Naive thymus-derived CD8-positive, alpha-beta T cell (primary cell): ENCODE measurements at regions not wholly inside any gene's neighbourhood (a gene's known extent, or its start where the extent isn't known, plus 50 kb on each side); places are given as distances from the start of the nearest gene placed in this dataset.
"Not testable (repeated sequence)": the region's sequence is repeated elsewhere in the genome, so short reads cannot be mapped to it uniquely, and the experiment has no call there.

ENCODE experiments used
- ATAC-seq, 2 donors: fragments of 150-1000 bp; cut with Tn5 transposase in 1 of 2; sonication (Bioruptor Pico), chemical (Tn5 transposase) in 1 of 2; 1 replicate in 1 of 2; 2 replicates in 1 of 2; pipeline ENCODE4 v1.10.0; 2021; ENCODE audit warnings: mild to moderate bottlenecking in 2 of 2, moderate library complexity in 2 of 2
- POLR2A ChIA-PET: fragments of 350-600 bp; sonication (Branson Sonifier 250); formaldehyde crosslinking; loops from one replicate; lab custom pipeline; 2021; ENCODE audit warnings: antibody characterized with exemption; lab: Charles Lee
- DNase-seq, 10 donors: peaks; one replicate each; pipeline versions ENCODE4 v3.0.0 to v3.0.0-alpha.2; 2020 to 2022
- H3K27ac Mint-ChIP-seq, 10 donors: one replicate each; pipeline ENCODE4 v1.8.0; 2020 to 2022; ENCODE audit warnings: mild to moderate bottlenecking in 10 of 10, mixed read lengths in 10 of 10, moderate library complexity in 4 of 10, inconsistent platforms in 1 of 10
- H3K27me3 Mint-ChIP-seq, 5 donors: one replicate each; pipeline ENCODE4 v1.8.0; 2021 to 2022; ENCODE audit warnings: mixed read lengths in 5 of 5
- H3K36me3 Mint-ChIP-seq, 3 donors: one replicate each; pipeline ENCODE4 v1.8.0; 2020 to 2022; ENCODE audit warnings: mixed read lengths in 3 of 3, mild to moderate bottlenecking in 2 of 3, inconsistent platforms in 1 of 3
- H3K4me1 Mint-ChIP-seq, 4 donors: one replicate each; pipeline ENCODE4 v1.8.0; 2021 to 2022; ENCODE audit warnings: mixed read lengths in 4 of 4
- H3K4me3 Mint-ChIP-seq, 10 donors: one replicate each; pipeline ENCODE4 v1.8.0; 2020 to 2022; ENCODE audit warnings: mild to moderate bottlenecking in 10 of 10, mixed read lengths in 10 of 10, moderate library complexity in 6 of 10, inconsistent platforms in 1 of 10
- H3K9me3 Mint-ChIP-seq, 9 donors: one replicate each; pipeline ENCODE4 v1.8.0; 2020 to 2022; ENCODE audit warnings: mixed read lengths in 9 of 9, mild to moderate bottlenecking in 3 of 9, inconsistent platforms in 1 of 9, moderate library complexity in 1 of 9

- ATAC-seq, result no peak
- Mint-ChIP-seq H3K27ac (peak overlapping the region in 6 of 10 donors; percentile 15 to 88 (median 62)), H3K4me3 (peak overlapping the region in 1 of 10 donors; percentile 45), H3K9me3 (no peaks in the 10 kb centered on the region), H3K27me3 (peaks cover 0 to 40% (median 9%) of the 10 kb centered on the region in 5 donors), H3K4me1 (peaks cover 18 to 40% (median 32%) of the 10 kb centered on the region in 4 donors), H3K36me3 (no peaks in the 10 kb centered on the region)
- POLR2A ChIA-PET, result interaction anchor here (0.8 kb wide), 1 partner anchor 1868 kb away, joined by 4 read pairs; no protein-coding TSS in a partner anchor
- DNase-seq, result no peak
Observed at GRCh38 chr15:22224241-22224671, 143.9 kb downstream of the OR4M2 start.

- Mint-ChIP-seq H3K4me1 (peaks cover 18 to 40% (median 32%) of the 10 kb centered on the region in 4 donors), H3K27me3 (peaks cover 0 to 40% (median 9%) of the 10 kb centered on the region in 5 donors), H3K27ac (peak overlapping the region in 3 of 10 donors; percentile 27 to 60 (median 37))
- ATAC-seq, DNase-seq, H3K4me3 Mint-ChIP-seq, H3K36me3 Mint-ChIP-seq, H3K9me3 Mint-ChIP-seq, POLR2A ChIA-PET: not testable (repeated sequence)
Observed at GRCh38 chr15:22224961-22225360, 144.6 kb downstream of the OR4M2 start.

GRCh38 chr15:22226034-22226790, 145.9 kb downstream of the OR4M2 start:
- POLR2A ChIA-PET, result no interaction called here
- Mint-ChIP-seq H3K27ac (peak overlapping the region in 3 of 10 donors; percentile 29 to 41 (median 37)), H3K9me3 (no peaks in the 10 kb centered on the region), H3K4me3 (no peak overlapping the region), H3K27me3 (peaks cover 0 to 40% (median 9%) of the 10 kb centered on the region in 5 donors), H3K36me3 (no peaks in the 10 kb centered on the region), H3K4me1 (peaks cover 16 to 35% (median 28%) of the 10 kb centered on the region in 4 donors)
- ATAC-seq (no peak), DNase-seq (no peak)

GRCh38 chr15:22227411-22228100, 147.2 kb downstream of the OR4M2 start:
- H3K4me1 Mint-ChIP-seq, result peaks cover 10 to 21% (median 15%) of the 10 kb centered on the region in 4 donors
- H3K27ac Mint-ChIP-seq, result peak overlapping the region in 2 of 10 donors; percentile 4 to 22
- POLR2A ChIA-PET, result no interaction called here
- H3K4me3 Mint-ChIP-seq, result no peak overlapping the region
- ATAC-seq (no peak), DNase-seq (no peak)
- H3K36me3 Mint-ChIP-seq, result no peaks in the 10 kb centered on the region
- no peaks in the 10 kb centered on the region for H3K9me3 Mint-ChIP-seq
- peaks cover 0 to 40% (median 12%) of the 10 kb centered on the region in 5 donors for H3K27me3 Mint-ChIP-seq

GRCh38 chr15:22228101-22228762, 147.9 kb downstream of the OR4M2 start:
- peak overlapping the region in 2 of 10 donors; percentile 22 to 37 for H3K27ac Mint-ChIP-seq
- peaks cover 0 to 2% (median 0%) of the 10 kb centered on the region in 9 donors for H3K9me3 Mint-ChIP-seq
- H3K4me1 Mint-ChIP-seq, result peaks cover 6 to 14% (median 8%) of the 10 kb centered on the region in 4 donors
- POLR2A ChIA-PET, result no interaction called here
- peaks cover 0 to 40% (median 13%) of the 10 kb centered on the region in 5 donors for H3K27me3 Mint-ChIP-seq
- no peaks in the 10 kb centered on the region for H3K36me3 Mint-ChIP-seq
- no peak for ATAC-seq
- DNase-seq, result no peak
- H3K4me3 Mint-ChIP-seq, result no peak overlapping the region

GRCh38 chr15:22229990-22230819, 149.9 kb downstream of the OR4M2 start:
- no peak overlapping the region for H3K27ac Mint-ChIP-seq
- peaks cover 0 to 3% (median 2%) of the 10 kb centered on the region in 3 donors for H3K36me3 Mint-ChIP-seq
- no peak for DNase-seq
- H3K9me3 Mint-ChIP-seq, result peaks cover 0 to 17% (median 0%) of the 10 kb centered on the region in 9 donors
- POLR2A ChIA-PET, result no interaction called here
- no peak for ATAC-seq
- peaks cover 0 to 25% (median 5%) of the 10 kb centered on the region in 5 donors for H3K27me3 Mint-ChIP-seq
- H3K4me1 Mint-ChIP-seq, result no peaks in the 10 kb centered on the region
- no peak overlapping the region for H3K4me3 Mint-ChIP-seq

- H3K4me3 Mint-ChIP-seq, result no peak overlapping the region
- DNase-seq (no peak), ATAC-seq (no peak)
- H3K27ac Mint-ChIP-seq, result no peak overlapping the region
- H3K36me3 Mint-ChIP-seq, result peaks cover 0 to 5% (median 3%) of the 10 kb centered on the region in 3 donors
- POLR2A ChIA-PET, result no interaction called here
- H3K9me3 Mint-ChIP-seq, result peaks cover 0 to 21% (median 0%) of the 10 kb centered on the region in 9 donors
- H3K27me3 Mint-ChIP-seq, result peaks cover 0 to 16% (median 5%) of the 10 kb centered on the region in 5 donors
- peaks cover 0 to 2% (median 0%) of the 10 kb centered on the region in 4 donors for H3K4me1 Mint-ChIP-seq
Observed at GRCh38 chr15:22231603-22232002, 151.3 kb downstream of the OR4M2 start.

- DNase-seq (no peak), ATAC-seq (no peak)
- Mint-ChIP-seq H3K9me3 (peaks cover 0 to 21% (median 0%) of the 10 kb centered on the region in 9 donors), H3K36me3 (peaks cover 0 to 5% (median 3%) of the 10 kb centered on the region in 3 donors), H3K4me1 (peaks cover 0 to 2% (median 0%) of the 10 kb centered on the region in 4 donors), H3K27me3 (peaks cover 0 to 17% (median 7%) of the 10 kb centered on the region in 5 donors), H3K4me3 (no peak overlapping the region), H3K27ac (no peak overlapping the region)
- POLR2A ChIA-PET, result no interaction called here
Observed at GRCh38 chr15:22232675-22233074, 152.3 kb downstream of the OR4M2 start.

GRCh38 chr15:22235261-22235930, 155.1 kb downstream of the OR4M2 start:
- H3K36me3 Mint-ChIP-seq, DNase-seq, H3K4me1 Mint-ChIP-seq, H3K27ac Mint-ChIP-seq, ATAC-seq, H3K4me3 Mint-ChIP-seq, POLR2A ChIA-PET: not testable (repeated sequence)
- peaks cover 0 to 21% (median 0%) of the 10 kb centered on the region in 9 donors for H3K9me3 Mint-ChIP-seq
- peaks cover 0 to 18% (median 12%) of the 10 kb centered on the region in 5 donors for H3K27me3 Mint-ChIP-seq

- Mint-ChIP-seq H3K27me3 (peaks cover 1 to 26% (median 12%) of the 10 kb centered on the region in 5 donors), H3K27ac (peak overlapping the region in 1 of 10 donors; percentile 2), H3K4me3 (no peak overlapping the region), H3K9me3 (peaks cover 0 to 21% (median 0%) of the 10 kb centered on the region in 9 donors), H3K4me1 (peaks cover 0 to 5% (median 1%) of the 10 kb centered on the region in 4 donors), H3K36me3 (peaks cover 0 to 5% (median 3%) of the 10 kb centered on the region in 3 donors)
- POLR2A ChIA-PET, result no interaction called here
- DNase-seq (no peak), ATAC-seq (no peak)
Observed at GRCh38 chr15:22236469-22236868, 156.1 kb downstream of the OR4M2 start.

GRCh38 chr15:22237891-22238275, 157.6 kb downstream of the OR4M2 start:
- H3K9me3 Mint-ChIP-seq, result peaks cover 0 to 21% (median 0%) of the 10 kb centered on the region in 9 donors
- POLR2A ChIA-PET, result no interaction called here
- H3K27ac Mint-ChIP-seq, result no peak overlapping the region
- no peak for DNase-seq
- peaks cover 1 to 30% (median 13%) of the 10 kb centered on the region in 5 donors for H3K27me3 Mint-ChIP-seq
- H3K4me3 Mint-ChIP-seq, result no peak overlapping the region
- peaks cover 0 to 5% (median 1%) of the 10 kb centered on the region in 4 donors for H3K4me1 Mint-ChIP-seq
- no peak for ATAC-seq
- H3K36me3 Mint-ChIP-seq, result peaks cover 0 to 5% (median 3%) of the 10 kb centered on the region in 3 donors
